Middle frontal gyrus (tissue), 1 donor: ENCODE measurements at regions not wholly inside any gene's neighbourhood (a gene's known extent, or its start where the extent isn't known, plus 50 kb on each side); places are given as distances from the start of the nearest gene placed in this dataset.

ENCODE experiments used
- DNase-seq: peaks from one replicate; pipeline ENCODE4 v3.0.0-alpha.2; 2015; ENCODE audit warnings: low spot score; ENCODE audit errors: extremely low spot score

DNA sequence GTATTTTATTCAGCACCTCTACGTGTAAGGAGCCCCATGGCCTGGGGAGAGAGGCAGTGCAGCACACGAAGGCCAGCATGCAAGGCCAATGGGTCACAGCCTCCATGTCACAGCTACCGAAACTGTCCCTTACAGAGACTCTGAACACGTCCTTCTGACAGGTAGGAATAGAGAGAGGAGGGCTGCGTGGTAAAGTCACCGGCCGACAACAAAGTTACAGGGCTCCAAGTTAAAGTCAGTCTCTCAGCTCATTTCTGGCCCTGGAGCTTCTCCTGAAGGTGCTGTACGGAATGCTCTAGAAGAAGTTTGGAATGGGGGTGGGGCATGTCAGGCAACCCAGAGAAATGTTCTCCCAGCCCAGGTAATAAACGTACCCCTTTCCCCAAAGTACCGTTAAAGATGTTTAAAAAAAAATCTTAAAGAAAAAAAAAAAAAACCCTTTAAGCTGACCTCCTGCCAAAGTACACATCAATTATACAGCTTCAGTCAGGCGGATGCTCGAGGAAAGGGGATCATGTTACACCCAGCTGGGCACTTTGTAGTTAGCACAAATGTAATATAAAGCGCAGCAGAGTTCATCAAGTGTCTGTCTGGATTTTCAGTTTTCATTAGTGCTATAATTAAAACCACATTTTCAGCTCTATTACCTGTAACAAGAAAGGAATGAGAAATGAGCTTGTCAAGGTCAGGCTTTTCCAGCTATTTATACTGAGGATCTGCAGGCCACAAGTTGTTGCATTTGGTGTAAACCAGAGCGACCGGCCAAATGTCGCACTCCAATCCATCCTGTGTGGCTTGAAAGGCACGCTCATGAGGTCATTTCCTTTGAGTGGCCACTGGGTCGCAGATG, 53.3 kb upstream of the CDKN3 start:
- DNase-seq, result no peak

- DNase-seq, result no peak
Observed at GRCh38 chr14:54344445-54344844, 52.4 kb upstream of the CDKN3 start.

- DNase-seq, result no peak
Observed at GRCh38 chr14:54346257-54346656, 50.5 kb upstream of the CDKN3 start.
